Upper lobe of left lung (tissue), 6 donors: ENCODE measurements at regions not wholly inside any gene's neighbourhood (a gene's known extent, or its start where the extent isn't known, plus 50 kb on each side); places are given as distances from the start of the nearest gene placed in this dataset.

Experiments used
- ATAC-seq, 2 donors: fragments of 200-7000 bp; cut with Tn5 transposase; one replicate each; pipeline ENCODE4 v1.9.1; 2022; ENCODE audit warnings: mild to moderate bottlenecking in 2 of 2, moderate library complexity in 2 of 2; ENCODE audit not compliant: low FRiP score in 2 of 2
- DNase-seq, 2 donors: peaks; one replicate each; pipeline ENCODE4 v3.0.0-alpha.2; 2019 to 2020
- H3K27ac ChIP-seq, 4 donors: fragments of 200-600 bp; sonication (generic); one replicate each; pipeline ENCODE4 v1.5.1; 2016 to 2019
- H3K27me3 ChIP-seq, 4 donors: fragments of 200-600 bp; sonication (generic); one replicate each; pipeline ENCODE4 v1.5.1; 2017 to 2019
- H3K36me3 ChIP-seq, 4 donors: fragments of 200-600 bp; sonication (generic); one replicate each; pipeline ENCODE4 v1.5.1; 2016 to 2019
- H3K4me1 ChIP-seq, 4 donors: fragments of 200-600 bp; sonication (generic); one replicate each; pipeline ENCODE4 v1.5.1; 2018 to 2019
- H3K4me3 ChIP-seq, 4 donors: fragments of 200-600 bp; sonication (generic); one replicate each; pipeline ENCODE4 v1.5.1; 2017 to 2019; ENCODE audit warnings: mild to moderate bottlenecking in 2 of 4, moderate library complexity in 1 of 4
- H3K9me3 ChIP-seq, 4 donors: fragments of 200-600 bp; sonication (generic); one replicate each; pipeline ENCODE4 v1.5.1; 2018 to 2019
- EP300 ChIP-seq, 4 donors: sonication (generic); formaldehyde crosslinking; IDR thresholded peaks; one replicate each; pipeline ENCODE4 v1.5.1; 2017; ENCODE audit warnings: antibody characterized with exemption in 4 of 4, control low read depth in 2 of 4
- POLR2A ChIP-seq, 4 donors: fragments of 450-650 bp; IDR thresholded peaks; one replicate each; pipeline ENCODE4 v1.5.1; 2016 to 2017; ENCODE audit warnings: antibody characterized with exemption in 4 of 4, mild to moderate bottlenecking in 2 of 4
- POLR2AphosphoS5 ChIP-seq, 2 donors: sonication (generic); formaldehyde crosslinking; IDR thresholded peaks; one replicate each; pipeline ENCODE4 v1.5.1; 2017; ENCODE audit warnings: antibody characterized with exemption in 2 of 2
- WGBS, 2 donors: methylation state at CpG; one replicate each; pipeline ENCODE4 v1.1.5; 2017 to 2018; 5-methylcytosine and 5-hydroxymethylcytosine counted together
- TF ChIP-seq, protein P1 (sequence below), 6 experiments: fragments of 450-650 bp in 4 of 6; fragments of 200-600 bp in 2 of 6; sonication (generic) in 2 of 6; IDR thresholded peaks; one replicate each; pipeline ENCODE4 v1.5.1; 2016 to 2019; ENCODE audit warnings: antibody characterized with exemption in 6 of 6
- donor health status: DM: no; HTN: no; CAD: no; lungs with moderate emphysema.
- donor health status: DM: no; HTN: yes; CAD: no; lungs with severe emphysema.

DNA sequence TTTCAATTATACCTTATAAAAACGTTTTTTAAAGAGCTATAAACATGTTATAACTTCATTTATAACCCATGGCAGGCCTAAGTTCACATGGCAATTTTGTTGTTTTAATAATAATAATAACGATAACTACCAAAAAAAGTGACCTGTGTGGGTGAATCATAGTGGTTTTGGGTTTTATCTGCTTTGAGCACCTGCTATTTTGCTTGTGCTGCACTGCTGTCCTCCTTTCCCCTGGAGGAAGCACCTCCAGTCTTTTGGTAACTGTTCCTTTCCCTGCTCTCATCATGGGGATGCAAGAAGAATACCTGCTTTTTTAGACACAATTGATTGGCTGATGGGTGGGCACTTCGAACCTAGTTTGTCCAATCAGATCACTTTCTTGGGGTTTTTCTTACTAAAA is 388.0 kb upstream of the TBL1XR1 start:
- peaks cover 0 to 7% (median 2%) of the 10 kb centered on the region in 4 donors for H3K4me1 ChIP-seq
- H3K4me3 ChIP-seq, result no peak overlapping the region
- no peak for TF ChIP-seq POLR2A (IDR thresholded peaks at IDR 0.05)
- TF ChIP-seq, protein P1, sequence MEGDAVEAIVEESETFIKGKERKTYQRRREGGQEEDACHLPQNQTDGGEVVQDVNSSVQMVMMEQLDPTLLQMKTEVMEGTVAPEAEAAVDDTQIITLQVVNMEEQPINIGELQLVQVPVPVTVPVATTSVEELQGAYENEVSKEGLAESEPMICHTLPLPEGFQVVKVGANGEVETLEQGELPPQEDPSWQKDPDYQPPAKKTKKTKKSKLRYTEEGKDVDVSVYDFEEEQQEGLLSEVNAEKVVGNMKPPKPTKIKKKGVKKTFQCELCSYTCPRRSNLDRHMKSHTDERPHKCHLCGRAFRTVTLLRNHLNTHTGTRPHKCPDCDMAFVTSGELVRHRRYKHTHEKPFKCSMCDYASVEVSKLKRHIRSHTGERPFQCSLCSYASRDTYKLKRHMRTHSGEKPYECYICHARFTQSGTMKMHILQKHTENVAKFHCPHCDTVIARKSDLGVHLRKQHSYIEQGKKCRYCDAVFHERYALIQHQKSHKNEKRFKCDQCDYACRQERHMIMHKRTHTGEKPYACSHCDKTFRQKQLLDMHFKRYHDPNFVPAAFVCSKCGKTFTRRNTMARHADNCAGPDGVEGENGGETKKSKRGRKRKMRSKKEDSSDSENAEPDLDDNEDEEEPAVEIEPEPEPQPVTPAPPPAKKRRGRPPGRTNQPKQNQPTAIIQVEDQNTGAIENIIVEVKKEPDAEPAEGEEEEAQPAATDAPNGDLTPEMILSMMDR (IDR thresholded peaks at IDR 0.05), result no peak
- no peak for TF ChIP-seq EP300 (IDR thresholded peaks at IDR 0.05)
- no peak for TF ChIP-seq POLR2AphosphoS5 (IDR thresholded peaks at IDR 0.05)
- no peaks in the 10 kb centered on the region for H3K36me3 ChIP-seq
- H3K27me3 ChIP-seq, result no peaks in the 10 kb centered on the region
- no peak overlapping the region for H3K27ac ChIP-seq
- WGBS, 2 donors, result 35 to 65% methylated on average over 3 of the region's 3 CpGs
- no peaks in the 10 kb centered on the region for H3K9me3 ChIP-seq
- ATAC-seq (no peak), DNase-seq (no peak)

DNA sequence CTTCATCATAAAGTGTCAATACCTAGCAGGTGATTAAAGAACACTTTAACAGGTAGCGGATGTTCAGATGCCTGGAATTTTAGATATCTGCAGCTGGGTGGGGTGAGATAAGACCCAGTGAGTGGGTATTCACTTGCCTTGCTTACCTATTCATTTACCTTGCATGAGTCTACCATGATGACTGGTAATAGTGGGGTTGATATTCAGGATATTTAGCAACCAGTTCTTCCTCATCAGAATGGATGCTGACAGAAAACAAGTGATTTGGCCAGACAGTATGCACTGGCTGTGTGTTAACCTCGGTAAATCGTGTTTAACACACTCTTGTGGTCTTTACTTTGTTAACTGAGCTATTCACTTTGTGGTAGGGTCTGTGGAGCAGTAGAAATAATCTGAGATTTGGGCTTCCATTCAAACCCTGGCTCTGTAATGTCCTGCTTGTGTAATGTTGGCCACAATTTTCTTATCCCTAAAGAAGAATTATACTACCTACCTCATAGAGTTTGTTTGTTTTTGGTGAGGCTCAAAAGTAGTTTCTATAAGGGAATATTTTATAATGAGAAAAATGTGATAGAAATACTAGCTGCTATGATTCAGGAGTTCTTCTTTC is 391.9 kb upstream of the TBL1XR1 start:
- WGBS, 2 donors, result 68 to 73% methylated on average over 3 of the region's 3 CpGs
- Histone ChIP-seq H3K36me3 (no peaks in the 10 kb centered on the region), H3K9me3 (no peaks in the 10 kb centered on the region), H3K4me3 (no peak overlapping the region), H3K4me1 (peaks cover 4 to 17% (median 5%) of the 10 kb centered on the region in 4 donors), H3K27ac (no peak overlapping the region), H3K27me3 (no peaks in the 10 kb centered on the region)
- no peak for ATAC-seq
- TF ChIP-seq POLR2AphosphoS5 (IDR thresholded peaks at IDR 0.05), result no peak
- TF ChIP-seq POLR2A (IDR thresholded peaks at IDR 0.05), result no peak
- TF ChIP-seq, protein P1 (IDR thresholded peaks at IDR 0.05), result no peak
- TF ChIP-seq EP300 (IDR thresholded peaks at IDR 0.05), result no peak
- no peak for DNase-seq

DNA sequence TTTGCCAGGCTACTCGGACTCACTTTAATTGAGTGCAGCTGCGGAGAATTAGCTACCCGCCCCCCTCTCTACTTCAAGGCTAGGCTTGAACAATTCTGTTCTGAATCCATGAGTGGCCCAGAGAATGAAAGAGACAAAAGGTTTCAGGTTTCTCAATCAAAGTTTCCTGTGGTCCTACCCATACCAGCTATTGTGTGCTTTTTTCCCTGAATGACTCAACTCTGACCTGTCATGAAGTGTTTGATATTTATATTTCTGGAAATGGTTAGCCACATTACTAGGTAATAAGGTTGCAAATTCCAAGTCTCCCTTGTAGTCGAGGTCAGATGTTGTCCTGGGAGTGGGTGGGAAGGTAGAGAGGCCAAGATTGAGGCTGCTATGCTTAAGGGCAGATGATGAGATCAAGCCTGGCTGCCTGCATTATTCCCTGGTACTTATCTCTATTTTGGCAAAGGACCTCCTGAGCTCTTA is 392.7 kb upstream of the TBL1XR1 start:
- ATAC-seq (peak in 1 of 2 donors; percentile 74), DNase-seq (no peak)
- no peak for TF ChIP-seq POLR2A (IDR thresholded peaks at IDR 0.05)
- TF ChIP-seq POLR2AphosphoS5 (IDR thresholded peaks at IDR 0.05), result no peak
- peak in 1 of 4 donors; percentile 22 for TF ChIP-seq EP300 (IDR thresholded peaks at IDR 0.05)
- peaks cover 4 to 17% (median 5%) of the 10 kb centered on the region in 4 donors for H3K4me1 ChIP-seq
- no peaks in the 10 kb centered on the region for H3K9me3 ChIP-seq
- H3K27me3 ChIP-seq, result no peaks in the 10 kb centered on the region
- no peak overlapping the region for H3K4me3 ChIP-seq
- WGBS, 2 donors, result 48 to 63% methylated on average over 4 of the region's 4 CpGs
- H3K27ac ChIP-seq, result peak overlapping the region in 2 of 4 donors; percentile 34 to 49
- no peaks in the 10 kb centered on the region for H3K36me3 ChIP-seq

DNA sequence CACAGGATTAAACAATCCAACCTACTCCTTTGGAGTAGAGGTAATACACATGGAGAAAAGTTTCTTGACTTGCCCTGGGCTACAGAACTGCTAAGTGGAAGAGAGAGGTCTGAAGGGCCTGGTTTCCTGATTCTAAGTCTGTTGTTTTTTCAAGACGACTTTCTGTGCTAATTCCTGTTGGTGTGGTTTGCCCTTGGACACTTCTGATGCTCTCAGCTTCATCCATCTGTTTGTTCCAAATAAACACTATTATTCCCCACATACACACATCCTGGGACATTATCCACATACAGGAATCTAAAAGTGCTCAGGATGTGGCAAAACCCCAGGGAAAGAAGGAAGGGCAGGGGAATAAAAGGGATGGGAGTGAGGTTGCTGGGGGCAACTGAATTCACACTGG is 393.5 kb upstream of the TBL1XR1 start:
- Histone ChIP-seq H3K27ac (peak overlapping the region; percentile 37 to 62 (median 47)), H3K4me1 (peaks cover 4 to 17% (median 5%) of the 10 kb centered on the region in 4 donors), H3K36me3 (no peaks in the 10 kb centered on the region), H3K9me3 (no peaks in the 10 kb centered on the region), H3K4me3 (no peak overlapping the region), H3K27me3 (no peaks in the 10 kb centered on the region)
- DNase-seq, result no peak
- no peak for ATAC-seq
- TF ChIP-seq POLR2A (IDR thresholded peaks at IDR 0.05) (no peak), POLR2AphosphoS5 (IDR thresholded peaks at IDR 0.05) (no peak), EP300 (IDR thresholded peaks at IDR 0.05) (no peak)
- TF ChIP-seq, protein P1 (IDR thresholded peaks at IDR 0.05), result no peak
- WGBS, 2 donors, result 29 to 55% methylated on average over 1 of the region's 1 CpG

DNA sequence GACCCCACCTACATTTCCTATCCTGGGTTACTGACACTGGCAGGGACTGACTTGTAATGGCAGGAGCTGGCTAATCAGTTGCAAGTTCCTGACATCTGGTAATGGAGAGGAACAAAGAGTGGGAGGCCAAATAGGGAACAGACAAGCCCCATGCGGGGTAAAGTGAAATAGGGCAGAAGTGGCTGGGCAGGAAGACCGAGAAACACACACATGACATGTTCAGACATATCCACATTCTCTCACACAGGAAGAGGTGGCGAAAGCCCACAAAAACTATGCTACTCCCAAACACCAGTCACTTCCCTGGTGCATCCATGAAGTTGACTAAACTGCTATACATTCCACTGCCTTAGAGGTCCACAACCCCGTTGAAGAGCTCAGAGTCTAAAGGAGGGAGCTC is 394.1 kb upstream of the TBL1XR1 start:
- peak in 1 of 2 donors; percentile 65 for DNase-seq
- Histone ChIP-seq H3K9me3 (no peaks in the 10 kb centered on the region), H3K4me3 (no peak overlapping the region), H3K27ac (peak overlapping the region; percentile 37 to 62 (median 47)), H3K4me1 (peaks cover 5 to 19% (median 9%) of the 10 kb centered on the region in 4 donors), H3K36me3 (no peaks in the 10 kb centered on the region), H3K27me3 (no peaks in the 10 kb centered on the region)
- TF ChIP-seq POLR2AphosphoS5 (IDR thresholded peaks at IDR 0.05), result peak in 1 of 2 donors; percentile 29
- TF ChIP-seq EP300 (IDR thresholded peaks at IDR 0.05), result peak in 1 of 4 donors; percentile 48
- peak in 1 of 4 donors; percentile 48 for TF ChIP-seq POLR2A (IDR thresholded peaks at IDR 0.05)
- TF ChIP-seq, protein P1 (IDR thresholded peaks at IDR 0.05), result no peak
- ATAC-seq, result peak; percentile 67 to 73
- WGBS, 2 donors, result 52 to 89% methylated on average over 3 to 4 of the region's 4 CpGs
